ENCODE measurements at regions not wholly inside any gene's neighbourhood (a gene's known extent, or its start where the extent isn't known, plus 50 kb on each side); places are given as distances from the start of the nearest gene placed in this dataset.

DNA sequence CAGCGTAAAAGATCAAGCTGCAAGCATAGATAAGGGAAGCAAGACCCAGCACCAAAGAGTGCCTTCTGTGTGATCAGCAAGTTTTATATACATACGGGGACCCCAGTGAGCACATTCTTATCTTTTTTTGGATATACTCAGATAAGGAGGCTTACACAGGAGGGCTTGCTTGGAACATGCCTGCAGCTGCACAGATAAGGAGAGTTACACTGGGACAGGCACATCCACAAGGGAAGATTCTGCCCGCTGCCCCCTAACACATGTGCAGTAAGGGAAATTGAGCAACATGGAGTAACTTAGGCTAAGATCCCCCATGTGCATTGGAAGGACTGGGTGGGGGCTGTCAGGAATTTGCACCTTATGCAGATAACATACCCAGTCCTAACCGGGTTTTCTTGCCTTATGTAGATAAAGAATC, 1334.8 kb downstream of the MRPL39 start:
- no peaks in the 10 kb centered on the region for H3K36me3 ChIP-seq (ENCODE audit: low read depth)
- DNase-seq, result no peak
- H3F3A ChIP-seq (ENCODE audit: insufficient read depth), result no peaks in the 10 kb centered on the region
- TF ChIP-seq EZH2phosphoT487 (IDR thresholded peaks at IDR 0.05; ENCODE audit: insufficient read depth, low read depth), result no peak
- TF ChIP-seq EZH2 (IDR thresholded peaks at IDR 0.05; ENCODE audit: insufficient read depth, poor library complexity, severe bottlenecking), result no peak
- no peak overlapping the region for H3K4me3 ChIP-seq
- no peaks in the 10 kb centered on the region for H3K4me1 ChIP-seq (ENCODE audit: insufficient read depth)
- no peak overlapping the region for H3K27ac ChIP-seq
- WGBS, 2 experiments (ENCODE audit: low coverage in 1 of 2, low lambda C conversion rate in 2 of 2, missing lambda C conversion rate in 2 of 2), result 13 to 17% methylated on average over 4 of the region's 4 CpGs
- no peaks in the 10 kb centered on the region for H3K79me2 ChIP-seq (ENCODE audit: insufficient read depth)
- no peak overlapping the region for H2AFZ ChIP-seq
- no peak overlapping the region for H3K9ac ChIP-seq
- H3K9me2 ChIP-seq (ENCODE audit: insufficient read depth), result no peaks in the 10 kb centered on the region
- in situ Hi-C loops (cut with MboI), result no loop called here
- no peak overlapping the region for H3K4me2 ChIP-seq (ENCODE audit: unreplicated experiment)
- peaks cover 8% of the 10 kb centered on the region for H3K9me3 ChIP-seq (ENCODE audit: low read depth)
- H3K27me3 ChIP-seq (replicated peaks; ENCODE audit: insufficient read depth), result no peaks in the 10 kb centered on the region
- no peaks in the 10 kb centered on the region for H4K20me1 ChIP-seq (ENCODE audit: insufficient read depth)

GRCh38 chr21:24265987-24266386, 1341.3 kb downstream of the MRPL39 start:
- Histone ChIP-seq H3K9me2 (ENCODE audit: insufficient read depth) (no peaks in the 10 kb centered on the region), H3K4me2 (ENCODE audit: unreplicated experiment) (no peak overlapping the region), H3K9me3 (ENCODE audit: low read depth) (peaks cover 4% of the 10 kb centered on the region), H3K27ac (no peak overlapping the region), H3K27me3 (replicated peaks; ENCODE audit: insufficient read depth) (no peaks in the 10 kb centered on the region), H3K4me1 (ENCODE audit: insufficient read depth) (no peaks in the 10 kb centered on the region), H2AFZ (no peak overlapping the region), H3K79me2 (ENCODE audit: insufficient read depth) (no peaks in the 10 kb centered on the region), H3K9ac (no peak overlapping the region), H4K20me1 (ENCODE audit: insufficient read depth) (no peaks in the 10 kb centered on the region), H3F3A (ENCODE audit: insufficient read depth) (no peaks in the 10 kb centered on the region), H3K36me3 (ENCODE audit: low read depth) (no peaks in the 10 kb centered on the region), H3K4me3 (no peak overlapping the region)
- no peak for DNase-seq
- TF ChIP-seq EZH2 (IDR thresholded peaks at IDR 0.05; ENCODE audit: insufficient read depth, poor library complexity, severe bottlenecking), result no peak
- no peak for TF ChIP-seq EZH2phosphoT487 (IDR thresholded peaks at IDR 0.05; ENCODE audit: insufficient read depth, low read depth)
- 15 to 26% methylated on average over 1 of the region's 1 CpG for WGBS, 2 experiments (ENCODE audit: low coverage in 1 of 2, low lambda C conversion rate in 2 of 2, missing lambda C conversion rate in 2 of 2)
- in situ Hi-C loops (cut with MboI), result no loop called here

DNA sequence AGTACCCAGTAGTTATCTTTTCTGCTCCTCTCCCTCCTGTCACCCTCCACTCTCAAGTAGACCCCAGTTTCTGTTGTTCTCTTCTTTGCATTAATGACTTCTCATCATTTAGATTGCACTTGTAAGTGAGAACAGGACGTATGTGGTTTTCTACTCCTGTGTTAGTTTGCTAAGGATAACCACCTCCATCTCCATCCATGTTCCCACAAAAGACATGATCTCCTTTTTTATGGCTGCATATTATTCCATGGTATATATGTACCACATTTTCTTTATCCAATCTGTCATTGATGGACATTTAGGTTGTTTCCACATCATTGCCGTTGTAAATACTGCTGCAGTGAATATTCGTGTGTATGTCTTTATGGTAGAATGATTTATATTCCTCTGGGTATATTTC, 1346.5 kb downstream of the MRPL39 start:
- peaks cover 4% of the 10 kb centered on the region for H3K9me3 ChIP-seq (ENCODE audit: low read depth)
- no peaks in the 10 kb centered on the region for H3K4me1 ChIP-seq (ENCODE audit: insufficient read depth)
- no peak for TF ChIP-seq EZH2 (IDR thresholded peaks at IDR 0.05; ENCODE audit: insufficient read depth, poor library complexity, severe bottlenecking)
- no peak for TF ChIP-seq EZH2phosphoT487 (IDR thresholded peaks at IDR 0.05; ENCODE audit: insufficient read depth, low read depth)
- H3K79me2 ChIP-seq (ENCODE audit: insufficient read depth), result no peaks in the 10 kb centered on the region
- H3K4me3 ChIP-seq, result no peak overlapping the region
- DNase-seq, result no peak
- no peak overlapping the region for H3K9ac ChIP-seq
- no peak overlapping the region for H3K27ac ChIP-seq
- H3K4me2 ChIP-seq (ENCODE audit: unreplicated experiment), result no peak overlapping the region
- H3K27me3 ChIP-seq (replicated peaks; ENCODE audit: insufficient read depth), result no peaks in the 10 kb centered on the region
- no peak overlapping the region for H2AFZ ChIP-seq
- H3F3A ChIP-seq (ENCODE audit: insufficient read depth), result no peaks in the 10 kb centered on the region
- H3K36me3 ChIP-seq (ENCODE audit: low read depth), result no peaks in the 10 kb centered on the region
- H4K20me1 ChIP-seq (ENCODE audit: insufficient read depth), result no peaks in the 10 kb centered on the region
- in situ Hi-C loops (cut with MboI), result no loop called here
- no peaks in the 10 kb centered on the region for H3K9me2 ChIP-seq (ENCODE audit: insufficient read depth)
- 9 to 12% methylated on average over 3 of the region's 3 CpGs for WGBS, 2 experiments (ENCODE audit: low coverage in 1 of 2, low lambda C conversion rate in 2 of 2, missing lambda C conversion rate in 2 of 2)

DNA sequence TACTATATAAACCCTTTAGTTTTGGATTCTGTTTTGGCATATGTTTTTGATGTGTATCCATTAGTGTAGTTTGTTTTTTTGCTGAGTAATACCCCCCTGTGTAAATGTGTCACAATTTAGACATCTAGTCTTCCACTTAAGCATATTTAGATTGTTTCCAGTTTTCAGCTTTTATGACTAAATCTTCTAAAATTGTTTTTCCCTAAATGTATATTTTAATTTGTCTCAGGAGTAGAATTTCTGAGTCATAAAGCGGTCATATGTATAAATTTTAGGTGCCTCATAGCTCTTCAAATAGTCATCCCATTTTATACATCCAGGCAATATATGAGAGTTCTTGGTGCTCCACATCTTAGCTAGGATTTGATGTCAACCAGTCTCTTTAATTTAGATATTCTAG, 1348.0 kb downstream of the MRPL39 start:
- Histone ChIP-seq H2AFZ (no peak overlapping the region), H3K4me1 (ENCODE audit: insufficient read depth) (no peaks in the 10 kb centered on the region), H3K4me2 (ENCODE audit: unreplicated experiment) (no peak overlapping the region), H3K9me2 (ENCODE audit: insufficient read depth) (no peaks in the 10 kb centered on the region), H3F3A (ENCODE audit: insufficient read depth) (no peaks in the 10 kb centered on the region), H3K36me3 (ENCODE audit: low read depth) (no peaks in the 10 kb centered on the region), H4K20me1 (ENCODE audit: insufficient read depth) (no peaks in the 10 kb centered on the region), H3K27me3 (replicated peaks; ENCODE audit: insufficient read depth) (no peaks in the 10 kb centered on the region), H3K4me3 (no peak overlapping the region), H3K79me2 (ENCODE audit: insufficient read depth) (no peaks in the 10 kb centered on the region), H3K27ac (no peak overlapping the region), H3K9ac (no peak overlapping the region), H3K9me3 (ENCODE audit: low read depth) (peaks cover 4% of the 10 kb centered on the region)
- in situ Hi-C loops (cut with MboI), result no loop called here
- no peak for TF ChIP-seq EZH2 (IDR thresholded peaks at IDR 0.05; ENCODE audit: insufficient read depth, poor library complexity, severe bottlenecking)
- TF ChIP-seq EZH2phosphoT487 (IDR thresholded peaks at IDR 0.05; ENCODE audit: insufficient read depth, low read depth), result no peak
- whole genome bisulfite sequencing, 2 experiments (ENCODE audit: low coverage in 1 of 2, low lambda C conversion rate in 2 of 2, missing lambda C conversion rate in 2 of 2), result 11 to 23% methylated on average over 1 of the region's 1 CpG
- no peak for DNase-seq

DNA sequence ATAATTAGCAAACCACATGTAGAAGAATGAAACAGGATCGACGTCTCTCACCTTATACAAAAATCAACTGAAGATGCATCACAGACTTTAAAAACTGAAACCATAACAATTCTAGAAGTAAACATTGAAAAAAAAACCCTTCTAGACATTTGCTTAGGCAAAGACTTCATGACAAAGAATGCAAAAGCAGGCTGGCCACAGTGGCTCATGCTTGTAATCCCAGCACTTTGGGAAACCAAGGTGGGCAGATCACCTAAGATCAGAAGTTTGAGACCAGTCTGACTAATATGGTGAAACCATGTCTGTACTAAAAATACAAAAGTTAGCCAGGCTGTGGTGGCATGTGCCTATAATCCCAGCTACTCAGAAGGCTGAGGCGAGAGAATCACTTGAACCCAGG, 1351.7 kb downstream of the MRPL39 start:
- H3K36me3 ChIP-seq (ENCODE audit: low read depth), result no peaks in the 10 kb centered on the region
- 37 to 40% methylated on average over 3 of the region's 3 CpGs for WGBS, 2 experiments (ENCODE audit: low coverage in 1 of 2, low lambda C conversion rate in 2 of 2, missing lambda C conversion rate in 2 of 2)
- no peak overlapping the region for H3K9ac ChIP-seq
- DNase-seq, result no peak
- TF ChIP-seq EZH2phosphoT487 (IDR thresholded peaks at IDR 0.05; ENCODE audit: insufficient read depth, low read depth) (no peak), EZH2 (IDR thresholded peaks at IDR 0.05; ENCODE audit: insufficient read depth, poor library complexity, severe bottlenecking) (no peak)
- H3K9me2 ChIP-seq (ENCODE audit: insufficient read depth), result no peaks in the 10 kb centered on the region
- no peak overlapping the region for H3K4me3 ChIP-seq
- H3K27me3 ChIP-seq (replicated peaks; ENCODE audit: insufficient read depth), result no peaks in the 10 kb centered on the region
- no peaks in the 10 kb centered on the region for H3K4me1 ChIP-seq (ENCODE audit: insufficient read depth)
- H3K27ac ChIP-seq, result no peak overlapping the region
- no peaks in the 10 kb centered on the region for H4K20me1 ChIP-seq (ENCODE audit: insufficient read depth)
- H3K9me3 ChIP-seq (ENCODE audit: low read depth), result peaks cover 3% of the 10 kb centered on the region
- no peaks in the 10 kb centered on the region for H3K79me2 ChIP-seq (ENCODE audit: insufficient read depth)
- no peak overlapping the region for H3K4me2 ChIP-seq (ENCODE audit: unreplicated experiment)
- in situ Hi-C loops (cut with MboI), result no loop called here
- H3F3A ChIP-seq (ENCODE audit: insufficient read depth), result no peaks in the 10 kb centered on the region
- H2AFZ ChIP-seq, result no peak overlapping the region

Data from GM23248 (cell line).